ENCODE measurements at regions not wholly inside any gene's neighbourhood (a gene's known extent, or its start where the extent isn't known, plus 50 kb on each side); places are given as distances from the start of the nearest gene placed in this dataset.

- Histone ChIP-seq H4K8ac (ENCODE audit: low read depth in 2 of 2, low read length in 2 of 2) (no peak overlapping the region), H2BK20ac (ENCODE audit: low read depth, low read length) (no peak overlapping the region), H3K23ac (ENCODE audit: low read depth, low read length) (no peak overlapping the region), H3K4ac (ENCODE audit: low read depth, low read length) (no peak overlapping the region), H2AFZ (replicated peaks; ENCODE audit: low read length, poor library complexity) (no peak overlapping the region), H3K9ac (ENCODE audit: low read depth, low read length) (no peak overlapping the region), H3K27me3 (ENCODE audit: control insufficient read depth, insufficient read depth, low read length) (no peaks in the 10 kb centered on the region), H2BK5ac (ENCODE audit: low read depth, low read length, poor library complexity, severe bottlenecking) (no peak overlapping the region), H4K5ac (ENCODE audit: low read depth, low read length) (no peak overlapping the region), H2BK120ac (ENCODE audit: low read depth, low read length) (no peak overlapping the region), H3K56ac (ENCODE audit: extremely low read depth, insufficient read depth, low read length) (no peak overlapping the region), H3K18ac (ENCODE audit: low read depth, low read length) (no peak overlapping the region), H3K27ac (ENCODE audit: insufficient read depth, low read length) (no peak overlapping the region), H3K9me3 (ENCODE audit: control insufficient read depth, insufficient read depth, low read length) (peaks cover 3% of the 10 kb centered on the region; the same call in 1 of the 2 replicates), H3K9me1 (ENCODE audit: insufficient read depth, low read length) (no peaks in the 10 kb centered on the region), H2AK5ac (ENCODE audit: low read depth, low read length) (no peak overlapping the region), H3K36me3 (ENCODE audit: control insufficient read depth, insufficient read depth, low read length) (no peaks in the 10 kb centered on the region), H3K4me3 (ENCODE audit: insufficient read depth, low read depth, low read length) (no peak overlapping the region), H3K4me2 (ENCODE audit: low read depth, low read length) (no peak overlapping the region), H3K79me1 (ENCODE audit: low read depth in 1 of 2, low read length in 2 of 2) (no peaks in the 10 kb centered on the region), H3K14ac (replicated peaks; ENCODE audit: low read depth, low read length) (no peak overlapping the region), H4K91ac (ENCODE audit: insufficient read depth, low read depth, low read length) (no peak overlapping the region), H2AK9ac (replicated peaks; ENCODE audit: low read depth, low read length, poor library complexity) (no peak overlapping the region), H4K20me1 (ENCODE audit: insufficient read depth, low read length) (no peaks in the 10 kb centered on the region), H2BK15ac (ENCODE audit: low read depth, low read length) (no peak overlapping the region), H3K4me1 (ENCODE audit: control insufficient read depth, insufficient read depth, low read length) (no peaks in the 10 kb centered on the region)
- ATAC-seq (ENCODE audit: low read depth) (no peak), DNase-seq (no peak)
- no TSS peak for BruUV-seq (replicated peaks)
- no peak for TF ChIP-seq BHLHE40 (IDR thresholded peaks at IDR 0.05; ENCODE audit: low read depth, low read length)
- TF ChIP-seq SMC3 (IDR thresholded peaks at IDR 0.05; ENCODE audit: low read depth, low read length) = no peak
- TF ChIP-seq CTCF (conservative IDR thresholded peaks at IDR 0.05; ENCODE audit: low read depth, low read length) = no peak
- TF ChIP-seq RFX5 (IDR thresholded peaks at IDR 0.05; ENCODE audit: low read depth, low read length) = no peak
- TF ChIP-seq MXI1 (IDR thresholded peaks at IDR 0.05; ENCODE audit: borderline replicate concordance, low read depth, low read length) = no peak
- no peak for TF ChIP-seq CHD1 (IDR thresholded peaks at IDR 0.05; ENCODE audit: low read depth, low read length)
- TF ChIP-seq NFE2L2 (IDR thresholded peaks at IDR 0.05; ENCODE audit: low read depth, low read length) = no peak
- no peak for TF ChIP-seq RCOR1 (IDR thresholded peaks at IDR 0.05; ENCODE audit: insufficient replicate concordance, low read length)
- TF ChIP-seq MAZ (IDR thresholded peaks at IDR 0.05; ENCODE audit: borderline replicate concordance, low read depth, low read length) = no peak
- no peak for TF ChIP-seq FOS (IDR thresholded peaks at IDR 0.05; ENCODE audit: low read depth, low read length)
- TF ChIP-seq USF2 (IDR thresholded peaks at IDR 0.05; ENCODE audit: low read depth, low read length) = no peak
- in situ Hi-C loops (cut with MboI; ENCODE audit: low sequenced_read_pairs) = no loop called here
- dilution Hi-C loops (cut with HindIII; ENCODE audit: low sequenced_read_pairs, unreplicated experiment) = no loop called here
- CTCF ChIA-PET = no interaction called here
- intact Hi-C loops (cut with micrococcal nuclease) = no loop called here
- POLR2A ChIA-PET (ENCODE audit: unreplicated experiment) = no interaction called here
- WGBS, 2 experiments (ENCODE audit: extremely low coverage in 2 of 2, insufficient read length in 1 of 2) = no CpG with 5 or more reads among the region's 7 CpGs
Observed at GRCh38 chr9:75633451-75634057, 256.9 kb upstream of the PCSK5 start.
